Right renal cortex interstitium (tissue), 3 donors: ENCODE measurements at regions not wholly inside any gene's neighbourhood (a gene's known extent, or its start where the extent isn't known, plus 50 kb on each side); places are given as distances from the start of the nearest gene placed in this dataset.
"Not testable (repeated sequence)": the region's sequence is repeated elsewhere in the genome, so short reads cannot be mapped to it uniquely, and the experiment has no call there.

ENCODE experiments used
- DNase-seq, 3 donors: peaks; one replicate each; pipeline ENCODE4 v3.0.0-alpha.2; 2013; ENCODE audit warnings: low read depth in 3 of 3, low spot score in 2 of 3

DNA sequence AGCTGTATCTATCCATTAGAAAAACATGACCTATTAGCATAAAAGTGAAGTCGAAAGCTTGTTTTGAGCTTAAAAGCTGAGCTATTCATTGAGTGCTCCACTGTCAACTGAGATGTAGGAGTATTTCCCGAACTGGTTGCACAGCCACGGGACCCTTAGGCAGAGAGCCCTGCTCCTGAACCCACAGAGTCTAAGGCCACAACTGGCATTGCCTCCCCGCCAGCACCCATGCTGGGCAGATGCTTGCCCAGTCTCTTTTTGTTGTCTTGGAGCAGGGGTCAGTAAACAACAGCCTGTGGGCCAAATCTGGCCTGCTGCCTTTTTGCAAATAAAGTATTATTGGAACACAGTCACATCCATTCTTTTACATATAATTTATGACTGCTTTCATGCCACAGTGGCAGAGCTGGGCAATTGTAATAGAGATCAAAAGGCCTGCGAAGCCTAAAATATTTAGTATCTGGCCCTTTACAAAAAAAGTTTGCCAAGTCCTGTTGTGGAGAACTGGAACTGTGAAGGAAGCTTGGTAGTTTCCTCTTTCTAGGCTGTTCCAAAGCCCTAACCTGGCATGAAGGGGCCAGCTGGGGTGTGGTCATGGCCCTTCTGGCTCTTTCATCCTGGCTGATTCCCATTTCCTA, 58.4 kb upstream of the WAPL start:
- no peak for DNase-seq

- DNase-seq = no peak
Observed at GRCh38 chr10:86580521-86580891, 58.9 kb upstream of the WAPL start.

- DNase-seq = no peak
Observed at GRCh38 chr10:86583983-86584382, 62.4 kb upstream of the WAPL start.

DNA sequence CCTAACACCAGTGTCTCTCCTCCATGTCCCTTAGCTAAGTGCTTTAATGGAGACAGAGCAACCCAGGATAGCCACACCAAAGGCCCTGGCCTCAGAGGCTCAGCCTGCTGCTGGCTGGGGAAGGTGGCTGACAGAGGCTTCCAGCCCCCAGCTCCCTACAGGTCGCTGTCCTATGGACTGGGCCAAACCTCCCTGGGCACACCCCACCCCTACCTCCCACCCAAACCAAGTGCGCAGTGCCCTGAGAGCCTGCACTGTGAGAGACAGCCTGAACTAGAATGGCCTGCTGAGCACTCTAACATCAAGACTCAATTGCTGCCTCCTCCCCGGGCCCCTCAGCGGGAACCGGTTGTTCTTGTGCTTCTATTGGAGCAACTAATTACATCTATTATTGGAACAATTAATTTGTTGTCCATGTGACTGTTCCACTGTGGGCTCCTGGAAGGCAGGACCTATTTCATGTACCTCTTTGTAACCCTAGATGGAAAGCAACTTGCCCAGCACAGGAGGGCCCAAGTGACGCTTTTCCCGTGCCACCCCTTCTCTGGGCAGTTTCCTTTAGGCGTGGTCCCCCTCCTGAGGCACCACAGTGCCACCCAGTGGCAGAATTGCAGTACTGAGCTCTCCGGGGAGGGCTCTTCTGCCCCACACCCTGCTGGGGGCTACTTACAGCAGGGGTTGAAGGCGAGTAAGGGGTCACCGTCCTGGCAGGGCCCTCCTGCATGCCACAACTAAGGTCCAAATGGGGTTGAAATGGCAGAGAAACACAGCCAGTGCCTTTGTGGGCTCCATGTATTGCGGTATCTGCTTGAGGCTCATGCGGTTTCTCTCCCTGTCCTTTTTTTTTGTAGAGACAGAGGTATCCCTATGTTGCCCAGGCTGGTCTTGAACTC, 63.7 kb upstream of the WAPL start:
- peak; percentile 16 to 34 (median 18) for DNase-seq

GRCh38 chr10:86586516-86586915, 64.9 kb upstream of the WAPL start:
- no peak for DNase-seq

DNA sequence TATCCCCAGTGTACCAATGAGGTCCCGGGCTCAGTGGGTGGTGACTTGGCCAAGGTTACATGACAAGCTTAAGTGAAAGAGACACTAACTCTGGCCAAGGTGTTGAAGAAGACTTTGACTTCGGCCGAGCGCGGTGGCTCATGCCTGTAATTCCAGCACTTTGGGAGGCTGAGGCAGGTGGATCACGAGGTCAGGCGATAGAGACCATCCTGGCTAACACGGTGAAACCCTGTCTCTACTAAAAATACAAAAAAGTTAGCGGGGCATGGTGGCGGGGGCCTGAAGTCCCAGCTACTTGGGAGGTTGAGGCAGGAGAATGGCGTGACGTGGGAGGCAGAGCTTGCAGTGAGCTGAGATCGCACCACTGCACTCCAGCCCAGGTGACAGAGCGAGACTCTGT, 65.6 kb upstream of the OPN4 start:
- DNase-seq = not testable (repeated sequence)

GRCh38 chr10:86591436-86591835, 62.9 kb upstream of the OPN4 start:
- DNase-seq = no peak

- no peak for DNase-seq
Observed at GRCh38 chr10:86592413-86592812, 61.9 kb upstream of the OPN4 start.

GRCh38 chr10:86594535-86594934, 59.8 kb upstream of the OPN4 start:
- DNase-seq = no peak

- DNase-seq = no peak
Observed at GRCh38 chr10:86595496-86595895, 58.9 kb upstream of the OPN4 start.

DNA sequence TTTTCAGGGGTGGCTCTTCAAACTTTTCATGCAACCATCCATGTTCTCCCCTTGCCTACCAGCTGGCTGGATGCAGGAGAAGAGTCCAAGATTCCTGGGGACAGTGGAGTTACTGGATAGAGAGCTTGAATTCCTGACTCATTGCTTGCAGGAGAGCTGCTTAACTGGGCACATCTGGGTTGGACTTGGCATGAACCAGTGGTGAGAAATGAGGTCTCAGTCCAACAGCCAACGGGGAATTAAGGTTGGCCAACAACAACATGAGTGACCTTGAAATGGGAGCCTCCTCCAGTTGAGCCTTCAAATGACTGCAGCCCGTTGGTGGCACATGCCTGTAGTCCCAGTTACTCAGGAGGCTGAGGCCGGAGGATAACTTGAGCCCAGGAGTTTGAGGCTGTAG, 58.1 kb upstream of the OPN4 start:
- DNase-seq = no peak

GRCh38 chr10:86597306-86597705, 57.0 kb upstream of the OPN4 start:
- no peak for DNase-seq

DNA sequence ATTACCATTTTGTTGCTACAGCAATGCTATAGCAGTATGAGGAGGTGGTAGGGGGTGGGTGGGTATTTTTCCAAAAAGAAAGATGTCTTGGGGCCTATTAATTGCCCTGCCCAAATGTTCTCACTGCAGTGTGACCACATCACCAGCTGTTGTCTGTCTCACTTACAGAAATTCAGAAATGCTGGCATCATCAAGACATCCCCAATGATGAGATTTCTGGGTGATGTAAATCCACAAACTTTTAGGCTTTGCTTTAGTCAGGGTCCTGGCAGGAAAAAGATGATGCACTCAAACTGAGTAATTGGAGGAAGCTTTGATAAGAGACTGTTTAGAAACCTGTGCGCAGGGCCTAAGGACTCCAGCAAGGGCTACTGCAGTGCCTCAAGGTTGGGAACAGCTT, 56.2 kb upstream of the OPN4 start:
- DNase-seq = no peak

- no peak for DNase-seq
Observed at GRCh38 chr10:86599041-86599440, 55.3 kb upstream of the OPN4 start.

GRCh38 chr10:86599729-86600128, 54.6 kb upstream of the OPN4 start:
- no peak for DNase-seq

- no peak for DNase-seq
Observed at GRCh38 chr10:86600296-86600695, 54.1 kb upstream of the OPN4 start.

- no peak for DNase-seq
Observed at GRCh38 chr10:86601956-86602602, 52.3 kb upstream of the OPN4 start.

- DNase-seq = no peak
Observed at GRCh38 chr10:86603256-86603655, 51.1 kb upstream of the OPN4 start.
